ENCODE measurements at regions not wholly inside any gene's neighbourhood (a gene's known extent, or its start where the extent isn't known, plus 50 kb on each side); places are given as distances from the start of the nearest gene placed in this dataset.

- TF ChIP-seq CTCF (conservative IDR thresholded peaks at IDR 0.05) = no peak
- no peak for TF ChIP-seq EZH2 (IDR thresholded peaks at IDR 0.05; ENCODE audit: low read depth)
These were observed 88.8 kb downstream of the CD83 start for GRCh38 chr6:14206391-14206790.
